COR-L47 (cell line): ENCODE measurements at regions not wholly inside any gene's neighbourhood (a gene's known extent, or its start where the extent isn't known, plus 50 kb on each side); places are given as distances from the start of the nearest gene placed in this dataset.
"Not testable (repeated sequence)": the region's sequence is repeated elsewhere in the genome, so short reads cannot be mapped to it uniquely, and the experiment has no call there.

Experiments used
- DNase-seq: peaks from one replicate; lab custom pipeline; 2025; lab: John Stamatoyannopoulos, UW

DNA sequence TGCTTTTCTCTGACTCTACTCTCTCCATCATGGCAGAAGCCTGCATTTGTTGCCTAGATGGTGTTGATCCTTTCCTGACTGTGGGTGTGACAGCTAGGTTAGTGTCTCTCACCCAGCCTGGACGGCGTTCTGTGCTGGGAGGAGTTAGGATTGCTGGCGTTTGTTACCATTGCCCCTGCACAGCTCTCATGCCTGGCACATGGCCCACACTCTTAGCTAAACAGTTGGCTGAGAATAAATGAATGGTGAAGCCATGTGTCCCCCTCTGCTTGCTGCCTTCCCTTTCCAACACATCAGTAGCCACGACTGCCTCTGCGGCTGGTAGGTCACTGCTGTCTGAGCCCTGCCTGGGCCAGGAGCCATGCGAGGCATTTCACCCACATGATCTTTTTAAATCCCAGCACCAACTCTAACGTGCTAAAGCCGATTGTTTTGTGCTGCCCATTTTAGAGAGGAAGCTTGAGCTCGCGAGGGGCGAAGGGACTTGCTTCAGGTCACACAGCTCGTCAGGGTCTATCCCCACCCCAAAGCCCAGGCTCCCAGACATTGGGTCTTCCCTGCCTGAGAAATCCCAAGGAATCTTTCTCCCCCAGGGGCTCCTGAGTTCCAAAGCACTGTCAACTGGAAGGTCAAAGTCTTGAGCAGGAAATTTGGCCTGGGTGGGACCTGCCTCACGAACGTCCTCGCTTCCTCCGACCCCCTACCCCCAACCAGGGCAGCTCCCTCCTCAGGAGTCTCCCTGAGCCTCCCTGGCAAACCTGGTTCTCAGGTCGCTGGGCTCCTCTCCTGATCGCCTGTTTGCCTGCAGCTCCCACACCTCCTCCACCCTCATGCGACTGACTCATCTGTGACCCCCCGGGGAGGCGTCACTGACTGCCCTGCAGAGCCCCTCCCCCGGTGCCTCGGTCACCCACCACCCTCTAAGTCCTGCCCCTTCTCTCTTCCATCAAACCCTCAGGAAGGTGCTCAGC is 271.7 kb upstream of the C1orf174 start:
- DNase-seq = no peak

DNA sequence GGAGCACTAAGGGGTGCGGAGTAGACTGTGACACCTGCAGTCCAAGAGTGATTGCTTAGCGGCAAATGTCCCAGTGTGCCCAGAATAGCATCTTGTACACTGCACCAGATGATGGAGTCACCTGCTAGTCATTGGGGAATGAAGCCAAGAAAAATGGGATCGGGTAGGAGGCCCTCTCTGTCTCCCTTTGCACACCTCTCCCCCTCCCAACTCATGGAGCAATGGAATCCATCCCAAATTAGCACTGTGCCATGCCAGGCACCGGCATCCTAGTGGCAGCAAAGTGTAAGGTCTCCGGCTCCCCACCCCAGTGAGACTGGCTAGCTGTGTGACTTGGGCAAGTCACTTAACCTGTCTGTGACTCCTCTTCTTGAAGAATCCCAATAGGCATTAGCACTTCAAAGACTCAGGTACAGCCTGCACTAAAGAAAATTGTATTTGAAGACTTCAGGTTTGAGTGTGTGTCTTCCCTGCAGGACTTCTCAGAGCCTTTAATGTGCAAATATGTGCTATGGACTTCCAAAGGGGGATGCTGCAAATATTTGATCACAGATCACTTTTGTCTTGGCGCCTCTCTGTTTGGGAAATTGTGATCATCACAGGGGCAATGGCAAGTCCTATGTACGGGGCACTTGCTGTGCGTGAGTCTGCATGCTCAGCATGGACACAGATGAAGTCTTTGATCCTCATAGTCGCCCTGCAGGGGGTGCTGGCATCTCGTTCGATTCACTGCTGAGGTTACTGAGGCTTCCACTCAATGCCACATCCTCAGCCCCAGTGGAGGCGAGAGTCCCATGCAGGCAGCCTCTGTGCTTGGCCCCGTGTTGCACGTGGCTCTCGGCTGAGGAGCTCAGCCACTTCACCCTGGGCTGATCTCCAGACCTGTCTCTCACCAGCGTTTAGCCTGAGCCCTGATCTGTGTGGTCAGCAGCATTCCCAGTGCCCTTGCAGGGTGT is 272.9 kb upstream of the C1orf174 start:
- no peak for DNase-seq

DNA sequence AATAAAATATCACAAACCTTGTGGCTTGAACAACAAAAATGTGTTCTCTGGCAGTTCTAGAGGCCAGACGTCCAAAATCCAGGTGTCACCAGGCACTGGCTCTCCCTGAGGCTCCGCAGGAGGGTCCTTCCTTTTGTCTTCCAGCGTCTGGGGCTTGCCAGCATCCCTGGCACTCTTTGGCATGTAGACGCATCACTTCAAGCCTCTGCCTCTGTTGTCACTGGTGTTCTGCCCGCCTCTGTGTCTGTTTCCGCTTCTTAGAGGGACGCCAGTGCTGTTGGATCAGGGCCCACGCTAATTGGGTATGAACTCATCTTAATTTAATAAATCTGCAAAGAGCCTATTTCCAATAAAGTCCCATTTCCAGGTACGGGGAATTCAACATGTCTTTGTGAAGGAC is 273.7 kb upstream of the C1orf174 start:
- DNase-seq = no peak

DNA sequence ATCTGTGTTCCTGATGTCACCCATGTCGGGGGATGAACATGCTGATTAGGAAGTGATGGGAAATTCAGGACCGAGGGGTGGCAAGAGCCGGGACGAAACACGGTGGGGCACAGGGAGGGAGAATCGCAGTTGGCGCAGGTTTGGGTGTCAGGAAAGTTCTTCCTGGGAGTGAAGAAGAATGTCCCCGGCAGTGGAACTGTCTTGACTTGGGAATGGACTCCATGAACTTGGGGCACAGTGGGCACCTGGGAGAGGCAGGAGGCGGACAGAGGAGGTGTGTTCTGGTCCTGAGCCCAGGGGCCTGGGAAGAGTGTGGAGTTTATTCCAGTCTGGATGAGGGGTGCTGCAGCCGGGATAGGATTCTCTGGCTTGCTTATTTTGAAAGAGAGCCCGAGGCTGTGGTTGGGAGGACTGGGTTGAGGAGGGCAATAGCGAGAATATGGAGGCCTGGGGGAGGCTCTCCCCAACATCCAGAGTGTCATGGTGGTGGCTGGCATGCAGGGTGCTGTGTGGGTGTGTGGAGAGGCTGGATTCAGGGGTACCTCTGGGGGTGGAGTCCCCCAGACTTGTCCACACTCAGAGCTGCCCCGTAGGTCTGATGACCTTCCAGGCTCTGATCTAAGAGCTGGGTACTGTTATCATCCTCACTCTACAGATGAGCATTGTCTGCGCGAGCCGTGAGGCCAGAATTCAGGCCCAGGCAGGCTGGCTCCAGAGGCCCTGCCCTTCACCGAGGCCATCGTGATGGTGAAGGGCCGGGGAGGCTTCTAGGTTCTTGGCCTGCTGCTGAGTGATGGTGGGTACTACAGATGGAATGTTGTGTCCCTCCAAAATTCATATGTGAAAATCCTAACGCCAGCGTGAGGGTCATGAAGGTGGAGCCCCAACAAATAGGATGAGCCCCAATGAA is 274.5 kb upstream of the C1orf174 start:
- no peak for DNase-seq

DNA sequence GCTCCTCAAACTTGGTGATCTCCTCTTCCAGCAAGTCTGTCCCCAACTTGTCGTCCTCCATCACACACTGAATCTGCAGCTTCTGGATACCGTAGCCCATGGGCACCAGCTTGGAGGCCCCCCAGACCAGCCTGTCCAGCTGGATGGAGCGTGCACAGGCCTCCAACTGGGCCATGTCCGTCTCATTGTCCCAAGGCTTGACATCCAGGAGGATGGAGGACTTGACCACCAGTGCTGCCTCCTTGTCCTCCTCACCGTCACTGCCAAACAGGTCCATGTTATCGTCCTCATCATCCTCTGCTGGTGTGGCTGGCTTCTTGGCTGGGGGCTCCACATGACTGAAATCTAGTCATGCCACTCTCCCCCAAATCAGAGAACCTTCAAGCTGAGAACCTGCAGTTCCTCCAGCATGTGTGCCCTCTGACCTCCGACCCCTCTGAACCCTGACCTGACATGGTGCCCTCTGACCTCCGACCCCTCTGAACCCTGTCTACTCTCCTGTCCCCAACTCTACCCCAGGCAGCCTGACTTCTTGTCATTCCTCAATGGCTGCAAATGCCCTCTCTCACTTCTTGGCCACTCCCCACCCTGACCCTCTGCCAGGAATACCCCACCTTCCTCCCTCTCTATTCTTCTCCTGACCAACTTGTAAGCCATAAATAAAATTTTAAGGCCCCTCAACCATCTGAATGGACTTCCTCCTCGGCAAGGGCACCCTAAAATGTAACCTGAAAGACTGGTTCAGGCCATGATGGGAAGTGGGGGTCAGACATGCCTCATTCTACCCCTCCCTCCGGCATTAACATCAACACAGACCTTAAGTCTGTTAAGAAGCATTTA is 275.7 kb upstream of the C1orf174 start:
- DNase-seq = no peak

DNA sequence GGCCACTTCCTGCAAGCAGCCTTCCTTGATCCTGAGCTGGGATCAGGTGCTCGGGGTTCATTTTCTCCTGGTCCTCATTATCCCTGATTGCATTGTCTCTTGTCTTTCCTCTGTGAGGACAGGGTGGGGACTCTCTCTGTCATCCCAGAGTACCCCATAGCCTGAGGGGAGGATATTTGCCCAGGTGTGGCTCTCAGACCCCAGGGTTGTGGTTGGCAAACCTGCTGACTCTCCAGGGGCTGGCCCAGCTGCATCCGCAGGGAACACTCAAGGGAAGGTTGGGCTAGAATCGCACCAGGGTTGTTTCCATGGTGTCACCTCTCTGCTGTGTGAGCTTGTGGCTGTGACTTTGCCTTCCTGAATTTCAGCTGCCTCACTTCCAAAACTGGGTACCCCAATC is 276.8 kb upstream of the C1orf174 start:
- no peak for DNase-seq

DNA sequence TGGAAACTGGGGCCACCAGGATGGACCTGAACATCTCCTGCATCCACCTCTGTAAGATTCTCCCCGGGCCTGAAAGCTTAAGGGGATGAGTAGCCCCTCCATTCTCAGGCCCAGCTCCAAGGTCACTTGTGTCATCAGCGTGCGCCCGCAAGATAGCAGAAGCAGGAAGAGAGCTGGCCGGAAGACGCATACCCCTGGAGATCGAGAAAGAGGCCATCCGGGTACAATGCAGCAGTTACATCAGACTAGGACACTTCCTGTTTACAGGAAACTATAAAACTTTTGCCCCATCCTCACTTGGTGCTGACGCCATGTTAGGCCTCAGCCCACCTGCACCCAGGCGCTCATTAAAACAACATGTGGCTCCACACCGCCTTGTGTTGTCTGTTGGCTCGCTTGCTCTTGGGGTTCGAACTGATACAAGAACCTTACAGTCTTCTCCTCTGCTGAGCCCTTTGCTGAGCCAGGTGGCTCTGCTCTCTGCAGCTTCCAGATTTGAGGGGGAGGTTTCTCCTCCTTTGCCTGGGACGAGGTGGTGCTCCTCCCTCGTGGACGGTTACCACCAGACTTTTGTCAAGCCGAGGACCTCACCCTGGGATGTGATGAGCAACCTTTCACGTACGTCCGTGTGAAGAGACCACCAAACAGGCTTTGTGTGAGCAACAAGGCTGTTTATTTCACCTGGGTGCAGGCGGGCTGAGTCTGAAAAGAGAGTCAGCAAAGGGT is 277.5 kb upstream of the C1orf174 start:
- no peak for DNase-seq

DNA sequence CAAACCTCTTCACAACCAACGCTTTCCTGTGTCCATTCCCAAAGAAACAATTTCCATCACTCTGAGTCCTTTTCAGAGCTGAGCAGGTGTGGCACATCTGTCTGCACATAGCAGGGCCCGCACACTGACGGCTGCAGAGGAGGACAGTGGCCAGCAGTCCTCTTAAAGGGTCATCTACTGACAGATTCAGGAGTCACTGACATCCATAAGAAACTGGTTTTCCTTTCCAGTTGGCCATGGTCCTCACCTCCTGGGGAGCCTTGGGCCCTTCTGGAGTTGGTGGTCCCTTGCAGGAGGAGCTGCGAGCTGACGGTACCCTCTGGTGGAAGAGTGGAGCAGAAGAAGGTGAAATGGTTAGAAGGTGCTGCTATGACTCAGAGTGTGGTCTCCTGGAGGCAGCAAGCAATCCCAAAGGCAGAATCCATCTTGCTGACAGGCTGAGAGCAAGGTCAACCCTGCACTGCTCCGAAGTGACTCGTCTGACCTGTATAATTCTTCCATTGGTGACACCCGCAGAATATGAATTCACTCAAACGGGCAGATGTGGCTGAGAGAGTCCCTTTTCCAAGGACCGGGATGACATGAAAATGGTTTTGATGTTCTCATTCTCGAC is 278.5 kb upstream of the C1orf174 start:
- DNase-seq = no peak

DNA sequence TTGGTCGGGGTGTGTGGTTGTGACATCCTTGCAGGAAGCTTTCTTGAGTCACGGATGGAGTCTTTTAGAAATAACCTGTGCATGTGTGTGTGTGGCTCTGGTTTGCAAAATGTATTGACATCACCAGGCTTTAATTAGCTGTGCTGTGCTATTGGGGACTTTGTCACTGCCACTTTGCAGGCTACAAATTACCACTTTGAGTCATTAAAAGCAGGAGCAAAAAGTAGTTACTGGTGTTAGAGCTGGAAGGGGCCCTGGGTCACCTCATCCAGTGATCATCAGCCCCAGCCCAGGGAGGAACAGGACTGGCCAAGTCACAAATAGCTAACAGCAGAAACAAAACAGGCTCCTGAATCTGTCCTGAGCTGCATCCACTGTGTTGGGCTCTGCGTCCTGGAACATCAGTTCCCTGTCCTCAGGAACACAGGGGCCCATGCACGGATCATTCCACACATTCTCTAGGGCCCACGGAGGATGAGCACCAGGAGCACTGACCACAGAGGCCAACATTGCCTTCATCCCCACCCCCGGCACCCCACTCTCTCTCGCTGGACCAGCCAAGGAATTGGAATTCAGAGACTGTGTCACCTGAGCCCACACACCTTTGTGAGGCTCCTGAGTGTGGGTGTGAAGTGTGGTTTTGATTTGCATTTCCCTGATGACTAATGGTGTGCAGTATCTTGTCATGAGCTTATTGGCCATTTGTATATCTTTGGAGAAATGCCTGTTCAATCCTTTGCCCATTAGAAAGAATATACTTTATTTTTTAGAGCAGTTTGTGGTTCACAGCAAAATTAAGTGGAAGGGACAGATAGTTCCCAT is 280.1 kb upstream of the C1orf174 start:
- DNase-seq = no peak

DNA sequence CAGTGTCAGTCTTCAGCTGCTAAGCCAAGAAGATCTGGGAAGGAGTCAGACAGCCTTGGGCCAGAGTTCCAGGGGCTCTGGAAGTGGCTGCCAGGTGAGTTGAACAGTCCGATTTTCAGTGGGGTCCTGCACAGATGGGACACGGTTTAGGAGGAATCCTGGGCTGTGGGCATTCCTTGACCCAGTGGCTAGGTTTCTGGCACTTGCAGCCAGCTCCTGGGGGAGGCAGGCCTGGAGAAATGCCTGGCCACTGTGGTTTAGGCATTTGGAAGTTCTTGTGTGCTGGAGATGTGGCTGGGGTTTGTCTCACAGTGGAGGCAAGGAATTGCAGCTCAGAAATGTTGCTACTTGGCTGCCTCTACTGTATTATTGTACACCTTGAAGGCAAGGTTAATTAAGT is 286.4 kb upstream of the C1orf174 start:
- DNase-seq = not testable (repeated sequence)

DNA sequence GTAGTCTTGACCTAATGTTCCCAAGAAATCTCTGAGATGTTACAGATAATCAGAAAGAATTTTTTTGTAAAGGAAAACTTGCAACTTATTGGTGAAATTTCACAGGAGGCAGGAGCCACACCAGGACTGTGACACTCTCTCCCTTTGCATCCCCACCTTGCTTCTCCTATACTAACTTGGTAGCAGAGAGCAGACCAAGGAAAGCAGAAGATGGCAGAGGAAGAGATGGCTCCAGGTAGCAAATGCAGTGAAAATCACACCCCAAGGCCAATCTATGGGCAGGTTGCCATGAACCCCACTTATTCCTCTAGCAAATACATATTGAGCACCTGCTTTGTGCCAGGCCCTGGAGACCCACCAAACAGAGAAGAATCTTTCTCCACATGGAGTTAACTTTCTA is 303.4 kb upstream of the C1orf174 start:
- no peak for DNase-seq

DNA sequence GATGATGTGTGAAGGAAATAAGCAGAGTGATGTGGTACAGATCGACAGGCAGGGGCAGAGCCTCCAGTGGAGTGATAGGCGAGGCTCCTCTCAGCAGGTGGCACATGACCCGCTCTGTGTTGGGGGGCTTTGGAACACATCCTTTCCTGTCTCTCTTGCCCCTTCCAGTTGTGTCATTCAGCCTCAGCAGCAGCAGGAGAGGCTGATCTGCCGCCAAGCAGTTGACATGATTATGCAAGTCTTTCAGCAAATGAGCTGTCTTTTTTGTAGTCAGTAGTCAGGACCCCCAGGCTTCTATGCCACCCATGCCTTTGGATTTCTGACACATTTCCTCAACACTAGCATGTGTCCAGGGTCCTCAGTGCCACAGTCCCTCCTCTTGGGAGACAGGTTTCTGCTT is 307.1 kb upstream of the C1orf174 start:
- DNase-seq = no peak

DNA sequence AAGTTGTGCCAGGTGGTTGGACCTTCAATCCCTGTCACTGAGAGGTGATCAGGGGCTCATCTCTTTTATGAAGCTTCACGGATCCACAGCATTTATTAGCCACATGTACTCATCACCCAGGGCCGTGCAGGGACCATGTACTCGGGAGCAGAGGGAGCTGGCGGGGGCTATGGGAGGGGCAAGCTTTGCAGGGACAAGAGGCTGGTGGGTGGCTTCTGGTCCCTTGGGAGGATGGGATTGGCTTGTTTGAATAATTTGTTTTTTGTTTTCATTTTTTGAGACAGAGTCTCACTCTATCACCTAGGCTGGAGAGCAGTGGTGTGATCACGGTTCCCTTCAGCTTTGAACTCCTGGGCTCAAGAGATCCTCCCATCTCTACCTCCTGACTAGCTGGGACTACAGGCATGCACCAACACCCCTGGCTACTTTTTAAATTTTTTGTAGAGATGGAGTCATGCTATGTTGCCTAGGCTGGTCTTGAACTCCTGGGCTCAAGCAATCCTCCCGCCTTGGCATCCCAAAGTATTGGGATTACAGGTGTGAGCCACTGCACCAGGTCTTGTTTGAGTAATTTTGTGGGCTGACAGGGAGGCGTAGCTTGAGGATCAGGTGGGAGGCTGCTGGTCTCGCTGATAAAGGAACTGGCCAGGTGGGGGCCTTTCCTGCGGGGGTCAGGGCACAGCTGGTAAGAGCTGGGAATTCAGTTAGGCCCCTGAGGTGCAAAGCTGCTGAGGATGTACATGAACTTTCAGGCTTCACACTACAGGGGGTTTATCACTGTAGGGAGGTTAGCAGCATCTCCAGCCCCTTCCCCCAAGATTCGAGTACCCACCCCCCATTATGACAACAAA is 308.0 kb upstream of the C1orf174 start:
- no peak for DNase-seq

DNA sequence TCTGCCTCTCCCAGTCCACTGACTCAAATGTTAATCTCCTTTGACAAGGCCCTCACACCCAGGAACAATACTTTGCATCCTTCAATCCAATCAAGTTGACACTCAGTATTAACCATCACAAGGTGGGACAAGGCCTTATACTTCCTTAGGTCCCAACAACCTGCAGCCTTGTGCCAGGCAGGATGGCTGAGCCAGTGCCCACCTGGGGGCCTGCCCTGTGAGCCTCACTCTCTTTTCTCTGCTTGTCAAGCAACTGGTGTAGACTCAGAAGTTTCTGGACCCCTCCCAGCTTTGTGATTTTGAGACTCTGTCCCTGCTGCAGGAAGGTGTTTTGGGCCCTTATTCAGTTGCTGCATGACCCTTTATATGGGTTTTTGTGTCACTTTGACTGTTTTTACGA is 310.0 kb upstream of the C1orf174 start:
- DNase-seq = no peak

DNA sequence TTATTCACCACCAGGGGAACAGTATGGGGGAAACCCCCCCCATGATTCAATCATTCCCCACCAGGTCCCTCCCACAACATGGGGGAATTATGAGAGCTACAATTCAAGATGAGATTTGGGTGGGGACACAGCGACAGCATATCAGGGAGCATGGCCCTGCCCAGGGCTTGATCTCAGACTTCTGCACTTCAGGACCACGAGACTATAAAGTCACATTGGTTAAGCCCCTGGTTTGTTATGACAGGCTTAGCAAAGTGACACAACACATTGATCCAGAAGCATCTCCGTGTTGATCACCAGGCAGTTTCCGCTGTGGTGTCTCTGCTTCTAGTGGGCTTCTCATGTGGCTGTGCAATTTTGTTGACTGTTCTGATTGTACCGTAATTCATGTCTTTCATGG is 312.7 kb upstream of the C1orf174 start:
- DNase-seq = no peak

DNA sequence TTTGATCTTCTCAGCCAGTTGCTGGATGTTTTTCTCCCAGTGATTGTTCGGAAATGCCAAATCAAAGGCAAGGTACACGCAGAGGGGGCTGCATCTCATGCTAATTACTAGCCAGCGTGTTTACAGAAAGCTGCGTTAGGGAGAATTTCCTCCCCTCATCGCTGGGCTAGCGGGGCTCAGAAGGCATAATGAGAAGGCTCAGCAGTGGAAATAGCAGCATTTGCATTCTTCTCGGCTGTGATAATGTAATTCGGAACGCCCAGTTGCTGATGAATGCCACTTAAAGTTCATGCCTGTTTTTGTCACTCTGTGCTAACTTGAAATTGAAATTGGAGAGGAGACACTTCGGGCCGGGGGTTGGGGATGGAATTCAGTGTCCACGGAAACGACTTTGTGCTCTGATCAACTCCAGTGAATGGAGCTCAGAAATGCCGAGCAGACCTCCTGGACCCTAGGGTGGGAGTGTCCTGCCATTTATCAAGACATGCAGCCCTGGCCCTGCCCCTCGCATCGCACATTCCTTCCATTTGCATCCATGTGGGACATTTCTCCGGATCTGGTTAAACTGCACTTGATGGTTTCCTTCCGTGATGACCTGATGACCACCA is 313.4 kb upstream of the C1orf174 start:
- DNase-seq = no peak

DNA sequence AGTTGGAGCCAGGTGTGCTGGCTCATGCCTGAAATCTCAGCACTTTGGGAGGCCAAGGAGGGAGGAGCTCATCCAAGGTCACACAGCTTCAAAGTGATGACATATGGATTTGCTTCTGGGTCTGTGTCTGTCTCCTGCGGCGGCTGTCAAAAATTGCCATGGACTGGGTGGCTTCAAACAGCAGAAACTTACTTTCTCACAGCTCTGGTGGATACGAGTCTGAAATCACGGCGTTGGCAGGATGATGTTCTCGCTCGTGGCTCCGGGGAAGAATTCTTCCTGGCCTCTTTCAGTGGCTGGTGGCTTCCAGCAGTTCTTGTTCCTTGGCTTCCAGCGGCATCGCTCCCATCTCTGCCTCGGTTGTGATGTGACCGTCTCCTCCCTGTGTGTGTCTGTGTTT is 314.8 kb upstream of the C1orf174 start:
- DNase-seq = no peak
